Right lobe of liver (tissue), 4 donors: ENCODE measurements at regions not wholly inside any gene's neighbourhood (a gene's known extent, or its start where the extent isn't known, plus 50 kb on each side); places are given as distances from the start of the nearest gene placed in this dataset.

Experiments
- CTCF ChIP-seq, 4 donors: fragments of 200-600 bp in 3 of 4; fragments of 450-650 bp in 1 of 4; IDR thresholded peaks; one replicate each; pipeline versions ENCODE4 v1.5.1 to v1.8.0; 2016 to 2022; ENCODE audit warnings: antibody characterized with exemption in 4 of 4, mild to moderate bottlenecking in 2 of 4
- POLR2A ChIP-seq: fragments of 450-650 bp; IDR thresholded peaks from one replicate; pipeline ENCODE4 v1.6.1; 2017; ENCODE audit warnings: antibody characterized with exemption, mild to moderate bottlenecking
- donor health status: DM: no; HTN: no; CAD: no.
- donor health status: DM: no; HTN: no; CAD: no.
- donor health status: DM: no; HTN: yes; CAD: no.

- TF ChIP-seq CTCF (IDR thresholded peaks at IDR 0.05) (no peak), POLR2A (no peak)
Measured at GRCh38 chr2:150036622-150037021, 449.0 kb upstream of the MMADHC start.
